A549 (cell line): ENCODE measurements at regions not wholly inside any gene's neighbourhood (a gene's known extent, or its start where the extent isn't known, plus 50 kb on each side); places are given as distances from the start of the nearest gene placed in this dataset.

Experiments
- ATAC-seq, 2 experiments: fragments of 200-7000 bp in 1 of 2; fragments of >200 bp in 1 of 2; cut with Nextera tagmentation in 1 of 2; cut with Tn5 transposase in 1 of 2; 3 replicates each; pipeline versions ENCODE4 v1.8.0 to v1.9.1; 2018 to 2020; ENCODE audit warnings: mild to moderate bottlenecking in 1 of 2, moderate library complexity in 1 of 2
- CTCF ChIA-PET: fragments of 300-600 bp; sonication (Branson Sonifier 250); formaldehyde crosslinking; extraction: SDS; loops from one replicate; lab custom pipeline; 2021; ENCODE audit warnings: antibody characterized with exemption, inconsistent platforms; lab: Yijun Ruan, JAX
- POLR2A ChIA-PET: fragments of 350-600 bp; formaldehyde crosslinking; extraction: SDS; loops from one replicate; lab custom pipeline; 2021; ENCODE audit warnings: antibody characterized with exemption, inconsistent platforms; lab: Yijun Ruan, JAX
- DNase-seq, 2 experiments: peaks; one replicate each; pipeline versions ENCODE4 v3.0.0 to v3.0.0-alpha.2; 2011 to 2016; ENCODE audit warnings: low read depth in 1 of 2, low spot score in 1 of 2
- FAIRE-seq: peaks from 2 replicates; lab custom pipeline; 2011; peaks lifted over from hg19 to GRCh38; lab: Jason Lieb, UNC
- H3K27ac ChIP-seq, 2 experiments: fragments of >200 bp; sonication (Bioruptor Twin); formaldehyde crosslinking; 3 replicates each; pipeline ENCODE4 v1.5.1; 2016 to 2017
- H3K4me1 ChIP-seq: fragments of >200 bp; sonication (Bioruptor Twin); formaldehyde crosslinking; 3 replicates; pipeline ENCODE4 v1.6.1; 2016
- H3K4me2 ChIP-seq: fragments of >200 bp; sonication (Bioruptor Twin); formaldehyde crosslinking; 3 replicates; pipeline ENCODE4 v1.6.1; 2016
- H3K4me3 ChIP-seq: fragments of >200 bp; sonication (Bioruptor Twin); formaldehyde crosslinking; 3 replicates; pipeline ENCODE4 v1.5.1; 2016
- H3K9me3 ChIP-seq: fragments of >200 bp; sonication (Bioruptor Twin); formaldehyde crosslinking; 3 replicates; pipeline ENCODE4 v1.6.1; 2016
- CHD4 ChIP-seq: fragments of 200-600 bp; sonication (generic); IDR thresholded peaks from 2 replicates; pipeline ENCODE4 v1.6.1; 2016; ENCODE audit warnings: antibody characterized with exemption, mild to moderate bottlenecking, borderline replicate concordance
- EHF ChIP-seq: fragments of 250-450 bp; sonication (Bioruptor Pico); IDR thresholded peaks from 2 replicates; pipeline ENCODE4 v1.5.0; 2020; ENCODE audit warnings: mild to moderate bottlenecking
- FOSB ChIP-seq: fragments of 250-450 bp; sonication (Bioruptor Pico); IDR thresholded peaks from 2 replicates; pipeline ENCODE4 v1.5.0; 2020; ENCODE audit warnings: mild to moderate bottlenecking, moderate library complexity
- JUNB ChIP-seq: fragments of >200 bp; sonication (Bioruptor Twin); formaldehyde crosslinking; IDR thresholded peaks from 2 replicates; pipeline ENCODE4 v1.6.1; 2016
- MAZ ChIP-seq: fragments of 150-350 bp; IDR thresholded peaks from 2 replicates; pipeline ENCODE4 v1.6.1; 2014; ENCODE audit warnings: antibody characterized with exemption, low read depth, low read length, borderline replicate concordance
- MYC ChIP-seq: IDR thresholded peaks from 2 replicates; pipeline ENCODE4 v1.6.1; 2012; ENCODE audit warnings: mild to moderate bottlenecking, inconsistent platforms, low read length, improper control_type of control experiment, borderline replicate concordance
- NFE2L2 ChIP-seq: fragments of 150-350 bp; conservative IDR thresholded peaks from 2 replicates; pipeline ENCODE4 v1.6.1; 2014; ENCODE audit warnings: low read length
- NPAS2 ChIP-seq: fragments of 250-450 bp; sonication (Bioruptor Pico); IDR thresholded peaks from 2 replicates; pipeline ENCODE4 v1.8.0; 2022; ENCODE audit warnings: mild to moderate bottlenecking, moderate library complexity, borderline replicate concordance
- NR3C1 ChIP-seq: fragments of >200 bp; sonication (Bioruptor Twin); formaldehyde crosslinking; IDR thresholded peaks from 3 replicates; pipeline ENCODE4 v1.6.1; 2017
- RARB ChIP-seq: fragments of 250-450 bp; sonication (Bioruptor Pico); IDR thresholded peaks from 2 replicates; pipeline ENCODE4 v1.8.0; 2021; ENCODE audit warnings: mild to moderate bottlenecking, moderate library complexity
- TFCP2L1 ChIP-seq: fragments of 250-450 bp; sonication (Bioruptor Pico); IDR thresholded peaks from 2 replicates; pipeline ENCODE4 v1.5.0; 2021; ENCODE audit warnings: mild to moderate bottlenecking
- ZC3H11A ChIP-seq: fragments of 450-650 bp; IDR thresholded peaks from 2 replicates; pipeline ENCODE4 v1.6.1; 2014; ENCODE audit warnings: antibody characterized with exemption, mild to moderate bottlenecking
- ZFP36 ChIP-seq: fragments of 450-650 bp; IDR thresholded peaks from 2 replicates; pipeline ENCODE4 v1.6.1; 2014; ENCODE audit warnings: borderline replicate concordance; ENCODE audit not compliant: partially characterized antibody
- ZNF302 ChIP-seq: fragments of 250-450 bp; sonication (Bioruptor Pico); IDR thresholded peaks from 2 replicates; pipeline ENCODE4 v1.9.0; 2021; ENCODE audit warnings: inconsistent platforms, mild to moderate bottlenecking, moderate library complexity
- WGBS: methylation state at CpG from one replicate; pipeline ENCODE4 v1.1.6; 2017; ENCODE audit errors: missing lambda C conversion rate; 5-methylcytosine and 5-hydroxymethylcytosine counted together
- TF ChIP-seq, protein P1 (sequence below): fragments of 250-450 bp; sonication (Bioruptor Pico); IDR thresholded peaks from 2 replicates; pipeline ENCODE4 v1.5.0; 2021; ENCODE audit warnings: mild to moderate bottlenecking, moderate library complexity, borderline replicate concordance
- TF ChIP-seq, protein P2 (sequence below): IDR thresholded peaks from 2 replicates; pipeline ENCODE4 v1.6.1; 2012
- TF ChIP-seq, protein P3 (sequence below): fragments of 200-600 bp; sonication (generic); IDR thresholded peaks from 2 replicates; pipeline ENCODE4 v1.6.1; 2016; ENCODE audit warnings: antibody characterized with exemption, mild to moderate bottlenecking, moderate library complexity
- TF ChIP-seq, protein P4 (sequence below): fragments of 150-350 bp; IDR thresholded peaks from 2 replicates; pipeline ENCODE4 v1.6.1; 2014; ENCODE audit warnings: low read depth, mild to moderate bottlenecking, low read length

DNA sequence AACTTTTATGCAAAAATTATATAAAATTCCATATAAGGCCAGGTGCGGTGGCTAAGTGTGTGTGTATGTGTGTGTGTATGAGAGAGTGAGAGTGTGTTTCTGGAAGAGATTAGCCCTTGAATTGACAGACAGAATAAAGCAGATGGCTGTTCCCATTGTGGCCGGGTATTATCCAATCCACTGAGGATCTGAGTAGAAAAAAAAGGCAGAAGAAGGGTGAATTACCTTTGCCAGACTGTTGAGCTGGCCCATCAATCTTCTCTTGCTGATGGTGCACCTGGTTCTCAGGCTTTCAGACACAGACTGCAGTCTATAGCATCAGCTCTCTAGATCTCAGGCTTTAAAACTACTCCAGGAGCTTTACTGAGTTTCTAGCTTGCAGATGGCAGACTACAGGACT lies 92.2 kb upstream of the SLIT2 start (continued):
- TF ChIP-seq ZFP36 (no peak), TFCP2L1 (CRISPR knock-in tag) (no peak), CHD4 (no peak)
- TF ChIP-seq, protein P1, sequence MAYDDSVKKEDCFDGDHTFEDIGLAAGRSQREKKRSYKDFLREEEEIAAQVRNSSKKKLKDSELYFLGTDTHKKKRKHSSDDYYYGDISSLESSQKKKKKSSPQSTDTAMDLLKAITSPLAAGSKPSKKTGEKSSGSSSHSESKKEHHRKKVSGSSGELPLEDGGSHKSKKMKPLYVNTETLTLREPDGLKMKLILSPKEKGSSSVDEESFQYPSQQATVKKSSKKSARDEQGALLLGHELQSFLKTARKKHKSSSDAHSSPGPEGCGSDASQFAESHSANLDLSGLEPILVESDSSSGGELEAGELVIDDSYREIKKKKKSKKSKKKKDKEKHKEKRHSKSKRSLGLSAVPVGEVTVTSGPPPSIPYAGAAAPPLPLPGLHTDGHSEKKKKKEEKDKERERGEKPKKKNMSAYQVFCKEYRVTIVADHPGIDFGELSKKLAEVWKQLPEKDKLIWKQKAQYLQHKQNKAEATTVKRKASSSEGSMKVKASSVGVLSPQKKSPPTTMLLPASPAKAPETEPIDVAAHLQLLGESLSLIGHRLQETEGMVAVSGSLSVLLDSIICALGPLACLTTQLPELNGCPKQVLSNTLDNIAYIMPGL (CRISPR knock-in tag): no peak

DNA sequence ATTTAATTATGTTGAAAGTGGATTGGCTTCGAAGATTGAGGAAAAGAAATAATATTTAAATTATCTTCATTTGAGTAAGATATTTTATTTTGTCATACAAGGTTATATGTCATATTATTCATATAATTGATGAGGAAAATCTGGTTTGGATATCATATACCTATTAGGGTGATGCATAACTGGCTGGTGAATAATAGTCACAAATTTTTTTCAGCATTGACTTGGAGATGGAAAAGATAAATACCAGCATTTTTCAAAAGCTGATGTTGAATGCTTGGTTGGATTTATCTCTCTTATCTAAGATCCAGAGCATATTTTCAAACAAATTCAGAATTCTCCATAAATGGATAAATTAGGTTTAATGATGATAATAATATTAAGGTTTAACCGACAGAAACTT lies 93.5 kb upstream of the SLIT2 start:
- no peak overlapping the region for H3K27ac ChIP-seq
- POLR2A ChIA-PET: no interaction called here
- ATAC-seq (no peak), FAIRE-seq (no peak), DNase-seq (no peak)
- TF ChIP-seq MYC (no peak), FOSB (CRISPR knock-in tag) (no peak), JUNB (no peak), ZC3H11A (no peak), NR3C1 (no peak), NPAS2 (no peak), RARB (CRISPR knock-in tag) (no peak), ZNF302 (CRISPR knock-in tag) (no peak), ZFP36 (no peak), EHF (CRISPR knock-in tag) (no peak), NFE2L2 (no peak), MAZ (no peak)
- TF ChIP-seq, protein P2, sequence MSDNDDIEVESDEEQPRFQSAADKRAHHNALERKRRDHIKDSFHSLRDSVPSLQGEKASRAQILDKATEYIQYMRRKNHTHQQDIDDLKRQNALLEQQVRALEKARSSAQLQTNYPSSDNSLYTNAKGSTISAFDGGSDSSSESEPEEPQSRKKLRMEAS: no peak
- TF ChIP-seq, protein P1 (CRISPR knock-in tag): no peak
- TF ChIP-seq, protein P3, sequence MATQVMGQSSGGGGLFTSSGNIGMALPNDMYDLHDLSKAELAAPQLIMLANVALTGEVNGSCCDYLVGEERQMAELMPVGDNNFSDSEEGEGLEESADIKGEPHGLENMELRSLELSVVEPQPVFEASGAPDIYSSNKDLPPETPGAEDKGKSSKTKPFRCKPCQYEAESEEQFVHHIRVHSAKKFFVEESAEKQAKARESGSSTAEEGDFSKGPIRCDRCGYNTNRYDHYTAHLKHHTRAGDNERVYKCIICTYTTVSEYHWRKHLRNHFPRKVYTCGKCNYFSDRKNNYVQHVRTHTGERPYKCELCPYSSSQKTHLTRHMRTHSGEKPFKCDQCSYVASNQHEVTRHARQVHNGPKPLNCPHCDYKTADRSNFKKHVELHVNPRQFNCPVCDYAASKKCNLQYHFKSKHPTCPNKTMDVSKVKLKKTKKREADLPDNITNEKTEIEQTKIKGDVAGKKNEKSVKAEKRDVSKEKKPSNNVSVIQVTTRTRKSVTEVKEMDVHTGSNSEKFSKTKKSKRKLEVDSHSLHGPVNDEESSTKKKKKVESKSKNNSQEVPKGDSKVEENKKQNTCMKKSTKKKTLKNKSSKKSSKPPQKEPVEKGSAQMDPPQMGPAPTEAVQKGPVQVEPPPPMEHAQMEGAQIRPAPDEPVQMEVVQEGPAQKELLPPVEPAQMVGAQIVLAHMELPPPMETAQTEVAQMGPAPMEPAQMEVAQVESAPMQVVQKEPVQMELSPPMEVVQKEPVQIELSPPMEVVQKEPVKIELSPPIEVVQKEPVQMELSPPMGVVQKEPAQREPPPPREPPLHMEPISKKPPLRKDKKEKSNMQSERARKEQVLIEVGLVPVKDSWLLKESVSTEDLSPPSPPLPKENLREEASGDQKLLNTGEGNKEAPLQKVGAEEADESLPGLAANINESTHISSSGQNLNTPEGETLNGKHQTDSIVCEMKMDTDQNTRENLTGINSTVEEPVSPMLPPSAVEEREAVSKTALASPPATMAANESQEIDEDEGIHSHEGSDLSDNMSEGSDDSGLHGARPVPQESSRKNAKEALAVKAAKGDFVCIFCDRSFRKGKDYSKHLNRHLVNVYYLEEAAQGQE: no peak
- TF ChIP-seq, protein P4, sequence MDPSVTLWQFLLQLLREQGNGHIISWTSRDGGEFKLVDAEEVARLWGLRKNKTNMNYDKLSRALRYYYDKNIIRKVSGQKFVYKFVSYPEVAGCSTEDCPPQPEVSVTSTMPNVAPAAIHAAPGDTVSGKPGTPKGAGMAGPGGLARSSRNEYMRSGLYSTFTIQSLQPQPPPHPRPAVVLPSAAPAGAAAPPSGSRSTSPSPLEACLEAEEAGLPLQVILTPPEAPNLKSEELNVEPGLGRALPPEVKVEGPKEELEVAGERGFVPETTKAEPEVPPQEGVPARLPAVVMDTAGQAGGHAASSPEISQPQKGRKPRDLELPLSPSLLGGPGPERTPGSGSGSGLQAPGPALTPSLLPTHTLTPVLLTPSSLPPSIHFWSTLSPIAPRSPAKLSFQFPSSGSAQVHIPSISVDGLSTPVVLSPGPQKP: no peak
- CTCF ChIA-PET: no interaction called here
- H3K9me3 ChIP-seq: no peaks in the 10 kb centered on the region
- WGBS: 3% methylated on average over 2 of the region's 2 CpGs
- H3K4me3 ChIP-seq: no peak overlapping the region
- no peak overlapping the region for H3K4me2 ChIP-seq
- H3K4me1 ChIP-seq: no peaks in the 10 kb centered on the region
